HCT116 (cell line): ENCODE measurements at regions not wholly inside any gene's neighbourhood (a gene's known extent, or its start where the extent isn't known, plus 50 kb on each side); places are given as distances from the start of the nearest gene placed in this dataset.

Source experiments
- ATAC-seq: fragments of 200-7000 bp; cut with Tn5 transposase; 2 replicates; pipeline ENCODE4 v1.9.1; 2020; ENCODE audit warnings: mild to moderate bottlenecking, moderate library complexity
- BruUV-seq: library from RNA; stranded (reverse); fragments of 400-500 nt; replicated peaks from 2 replicates; lab custom pipeline; 2021; lab: Mats Ljungman, UMichigan
- CTCF ChIA-PET: fragments of 300-600 bp; sonication (Branson Sonifier 250); formaldehyde crosslinking; loops from one replicate; lab custom pipeline; 2021; ENCODE audit warnings: antibody characterized with exemption; lab: Charles Lee
- POLR2A ChIA-PET: fragments of 300-600, 350-600 bp; sonication (Branson Sonifier 250); formaldehyde crosslinking; loops from one replicate; lab custom pipeline; 2021; ENCODE audit warnings: antibody characterized with exemption; lab: Charles Lee
- RAD21 ChIA-PET, 2 experiments: fragments of 300-600 bp; sonication (Branson Sonifier 250); formaldehyde crosslinking; loops; one replicate each; lab custom pipeline; 2023; ENCODE audit warnings: low total read pairs in 2 of 2; ENCODE audit not compliant: uncharacterized antibody in 2 of 2, unreplicated experiment in 2 of 2, low non-redundant PET in 1 of 2; lab: Charles Lee
- DNase-seq: peaks from one replicate; pipeline ENCODE4 v3.0.0-alpha.2; 2010; ENCODE audit warnings: low read depth, low spot score
- H2AFZ ChIP-seq: fragments of 200-600 bp; shearing (Covaris generic), sonication (generic); 2 replicates; pipeline ENCODE4 v1.6.1; 2017; ENCODE audit warnings: low read depth, mixed run types, mixed read lengths, antibody characterized with exemption, low read length; ENCODE audit not compliant: poor library complexity, severe bottlenecking
- H3K27ac ChIP-seq: 2 replicates; pipeline ENCODE4 v1.5.1; 2012; ENCODE audit warnings: low read depth, low read length
- H3K27me3 ChIP-seq: fragments of 200-600 bp; sonication (generic); 2 replicates; pipeline ENCODE4 v1.6.1; 2016; ENCODE audit warnings: mixed run types, low read length, mixed read lengths; ENCODE audit not compliant: insufficient read depth
- H3K36me3 ChIP-seq, 2 experiments: fragments of 200-500 bp in 1 of 2; fragments of 200-600 bp in 1 of 2; sonication (Bioruptor generic) in 1 of 2; sonication (generic) in 1 of 2; 2 replicates each; pipeline versions ENCODE4 v1.5.1 to v1.6.1; 2014 to 2016; ENCODE audit warnings: low read length in 2 of 2, inconsistent platforms in 1 of 2, mixed read lengths in 1 of 2, mixed run types in 1 of 2; ENCODE audit not compliant: insufficient read depth in 2 of 2, control insufficient read depth in 1 of 2
- H3K4me1 ChIP-seq, 2 experiments: fragments of 200-600 bp in 1 of 2; sonication (generic) in 1 of 2; 2 replicates each; pipeline versions ENCODE4 v1.5.1 to v1.6.1; 2012 to 2017; ENCODE audit warnings: low read length in 2 of 2, inconsistent platforms in 1 of 2, mild to moderate bottlenecking in 1 of 2, mixed read lengths in 1 of 2, mixed run types in 1 of 2, moderate library complexity in 1 of 2; ENCODE audit not compliant: insufficient read depth in 2 of 2, control insufficient read depth in 1 of 2
- H3K4me2 ChIP-seq: fragments of 200-600 bp; sonication (generic); 2 replicates; pipeline ENCODE4 v1.6.1; 2017; ENCODE audit warnings: mixed run types, low read length, mixed read lengths
- H3K4me3 ChIP-seq, 2 experiments: fragments of 200-600 bp in 1 of 2; sonication (generic) in 1 of 2; replicated peaks in 1 of 2; 2 replicates each; pipeline ENCODE4 v1.5.1; 2011 to 2016; ENCODE audit warnings: low read length in 2 of 2, control low read depth in 1 of 2, low read depth in 1 of 2, mild to moderate bottlenecking in 1 of 2, mixed read lengths in 1 of 2, mixed run types in 1 of 2
- H3K79me2 ChIP-seq: fragments of 200-600 bp; sonication (generic); 2 replicates; pipeline ENCODE4 v1.6.1; 2017; ENCODE audit warnings: mild to moderate bottlenecking, mixed run types, low read length, moderate library complexity, mixed read lengths; ENCODE audit not compliant: insufficient read depth
- H3K9ac ChIP-seq: fragments of 200-600 bp; sonication (generic); 2 replicates; pipeline ENCODE4 v1.6.1; 2016; ENCODE audit warnings: low read length, mixed read lengths
- H3K9me2 ChIP-seq: fragments of 200-600 bp; sonication (generic), shearing (Covaris generic); 2 replicates; pipeline ENCODE4 v1.6.1; 2017; ENCODE audit warnings: mixed run types, mild to moderate bottlenecking, moderate library complexity; ENCODE audit not compliant: insufficient read depth
- H3K9me3 ChIP-seq, 2 experiments: fragments of 200-500 bp in 1 of 2; fragments of 200-600 bp in 1 of 2; sonication (Bioruptor generic) in 1 of 2; sonication (generic) in 1 of 2; 2 replicates each; pipeline ENCODE4 v1.6.1; 2014 to 2017; ENCODE audit warnings: low read length in 2 of 2, mixed read lengths in 2 of 2, inconsistent platforms in 1 of 2, low read depth in 1 of 2, mild to moderate bottlenecking in 1 of 2, mixed run types in 1 of 2, moderate library complexity in 1 of 2; ENCODE audit not compliant: control insufficient read depth in 1 of 2, insufficient read depth in 1 of 2
- H4K20me1 ChIP-seq: fragments of 200-600 bp; sonication (generic), shearing (Covaris generic); 2 replicates; pipeline ENCODE4 v1.6.1; 2017; ENCODE audit warnings: mixed run types, mild to moderate bottlenecking, moderate library complexity; ENCODE audit not compliant: insufficient read depth
- ATF3 ChIP-seq: IDR thresholded peaks from 2 replicates; pipeline ENCODE4 v1.6.1; 2012
- EGR1 ChIP-seq: IDR thresholded peaks from 2 replicates; pipeline ENCODE4 v1.6.1; 2012; ENCODE audit warnings: low read depth
- ELF1 ChIP-seq: IDR thresholded peaks from 2 replicates; pipeline ENCODE4 v1.6.1; 2012; ENCODE audit warnings: low read depth, borderline replicate concordance
- EZH2phosphoT487 ChIP-seq: fragments of 200-600 bp; IDR thresholded peaks from 2 replicates; pipeline ENCODE4 v1.6.1; 2018; ENCODE audit warnings: antibody characterized with exemption, borderline replicate concordance
- MAX ChIP-seq: IDR thresholded peaks from 2 replicates; pipeline ENCODE4 v1.6.1; 2012
- RAD21 ChIP-seq: IDR thresholded peaks from 2 replicates; pipeline ENCODE4 v1.6.1; 2012; ENCODE audit warnings: low read depth, mild to moderate bottlenecking
- REST ChIP-seq: IDR thresholded peaks from 2 replicates; pipeline ENCODE4 v1.6.1; 2012; ENCODE audit warnings: low read depth
- YY1 ChIP-seq: IDR thresholded peaks from 2 replicates; pipeline ENCODE4 v1.6.1; 2011; ENCODE audit warnings: low read length, low read depth, moderate library complexity, mild to moderate bottlenecking; ENCODE audit not compliant: insufficient replicate concordance; ENCODE audit errors: extremely low read depth
- ZNF274 ChIP-seq: fragments of 200-500 bp; sonication (Bioruptor generic); IDR thresholded peaks from 2 replicates; pipeline ENCODE4 v1.6.1; 2014; ENCODE audit warnings: mild to moderate bottlenecking, low read depth, low read length, inconsistent platforms
- intact Hi-C: fragments of 100-400 bp; cut with micrococcal nuclease; formaldehyde crosslinking; loops from 2 replicates; pipeline ENCODE4 v1.10.0; 2022

GRCh38 chr2:39504790-39505335 lies 67.8 kb upstream of the MAP4K3 start:
- H3K9me2 ChIP-seq, result no peaks in the 10 kb centered on the region
- no peaks in the 10 kb centered on the region for H3K27me3 ChIP-seq
- no peaks in the 10 kb centered on the region; a peak in 1 of 4 replicates for H3K4me1 ChIP-seq
- no peak overlapping the region for H3K4me2 ChIP-seq
- CTCF ChIA-PET, result no interaction called here
- ATAC-seq (no peak), DNase-seq (no peak)
- no peaks in the 10 kb centered on the region for H3K9me3 ChIP-seq
- intact Hi-C loops, result no loop called here
- no TSS peak for BruUV-seq
- no peak overlapping the region for H2AFZ ChIP-seq
- H3K36me3 ChIP-seq, result no peaks in the 10 kb centered on the region
- H3K27ac ChIP-seq, result no peak overlapping the region
- no peak overlapping the region for H3K4me3 ChIP-seq
- RAD21 ChIA-PET, result no interaction called here
- H4K20me1 ChIP-seq, result no peaks in the 10 kb centered on the region
- TF ChIP-seq MAX, result no peak
- TF ChIP-seq ELF1, result no peak
- TF ChIP-seq ZNF274, result no peak
- no peak for TF ChIP-seq YY1
- TF ChIP-seq REST, result no peak
- no peak for TF ChIP-seq EGR1
- no peak for TF ChIP-seq EZH2phosphoT487
- no peak for TF ChIP-seq RAD21
- no peak for TF ChIP-seq ATF3
- no peak overlapping the region for H3K9ac ChIP-seq
- H3K79me2 ChIP-seq, result no peaks in the 10 kb centered on the region
- POLR2A ChIA-PET, result no interaction called here
